Fibroblast of skin of left biceps (primary cell): ENCODE measurements at regions not wholly inside any gene's neighbourhood (a gene's known extent, or its start where the extent isn't known, plus 50 kb on each side); places are given as distances from the start of the nearest gene placed in this dataset.

Source experiments
- DNase-seq, 2 experiments: peaks; one replicate each; pipeline ENCODE4 v3.0.0-alpha.2; 2013; ENCODE audit warnings: low read depth in 2 of 2

DNA sequence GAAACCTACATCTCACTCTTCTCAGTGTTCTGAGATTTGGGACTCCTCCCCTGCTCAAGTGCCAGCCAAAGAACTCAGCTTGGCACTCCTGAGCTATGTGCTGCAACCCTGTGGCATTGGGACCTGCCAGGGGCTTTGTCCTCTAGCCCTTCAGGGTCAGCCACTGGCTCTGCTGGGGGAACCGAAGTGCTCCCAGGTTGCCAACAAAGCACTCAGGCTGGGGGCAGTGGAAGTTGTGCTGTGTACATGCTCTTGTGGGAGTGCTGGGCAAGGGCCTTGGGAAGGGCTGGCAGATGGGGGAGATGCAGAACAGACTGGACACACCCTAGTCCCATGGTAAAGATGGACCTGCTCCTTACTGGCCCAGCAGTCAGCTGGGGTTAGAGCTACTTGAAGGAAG, 498.6 kb downstream of the CAAP1 start:
- no peak for DNase-seq

DNA sequence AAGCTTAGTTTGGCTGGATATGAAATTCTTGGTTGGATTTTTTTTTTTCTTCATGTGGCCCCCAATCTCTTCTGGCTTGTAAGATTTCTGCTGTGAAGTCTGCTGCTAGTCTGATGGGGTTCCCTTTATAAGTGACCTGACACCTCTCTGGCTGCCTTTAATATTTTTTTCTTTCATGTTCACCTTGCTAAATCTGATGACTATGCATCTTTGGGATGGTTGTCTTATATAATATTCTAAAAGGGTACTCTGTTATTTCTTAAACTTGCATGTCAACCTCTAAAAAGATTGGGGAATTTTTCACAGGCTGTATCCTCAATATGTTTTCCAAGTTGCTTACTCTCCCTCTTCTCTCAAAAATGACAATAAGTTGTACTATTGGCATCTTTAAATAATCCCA, 500.0 kb downstream of the CAAP1 start:
- no peak for DNase-seq

DNA sequence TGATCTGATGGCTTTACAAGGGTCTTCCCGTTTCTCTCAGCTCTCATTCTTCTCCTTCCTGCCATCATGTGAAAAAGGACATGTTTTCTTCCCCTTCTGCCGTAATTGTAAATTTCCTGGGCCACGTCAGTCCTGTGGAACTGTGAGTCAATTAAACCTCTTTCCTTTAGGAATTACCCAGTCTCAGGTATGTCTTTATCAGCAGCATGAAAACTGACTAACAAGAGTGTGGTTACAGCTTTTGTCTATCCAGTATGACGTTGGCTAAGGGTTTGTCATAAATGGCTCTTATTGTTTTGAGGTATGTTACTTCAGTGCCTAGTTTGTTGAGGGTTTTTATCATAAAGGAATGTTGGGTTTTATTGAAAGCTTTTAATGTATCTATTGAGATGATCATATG, 501.6 kb downstream of the CAAP1 start:
- no peak for DNase-seq

DNA sequence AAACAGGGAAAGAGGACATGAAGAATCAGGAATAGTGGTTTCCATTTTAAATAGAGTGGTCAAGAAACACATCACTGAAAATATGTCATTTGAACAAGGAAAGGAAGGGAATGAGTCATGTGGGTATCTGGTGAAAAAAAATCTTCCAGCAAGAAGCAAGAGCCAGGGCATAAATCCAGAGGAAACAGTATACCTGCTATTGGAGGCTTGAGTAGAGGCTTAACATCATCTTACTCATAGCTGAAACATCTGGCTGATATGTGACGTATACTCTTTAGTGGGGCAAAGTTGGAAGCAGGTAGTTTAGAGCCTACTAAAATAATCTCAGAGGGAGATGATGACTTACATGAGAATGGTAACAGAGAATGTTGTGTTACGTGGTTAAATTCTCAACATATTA, 517.2 kb downstream of the CAAP1 start:
- DNase-seq = peak; percentile 4

DNA sequence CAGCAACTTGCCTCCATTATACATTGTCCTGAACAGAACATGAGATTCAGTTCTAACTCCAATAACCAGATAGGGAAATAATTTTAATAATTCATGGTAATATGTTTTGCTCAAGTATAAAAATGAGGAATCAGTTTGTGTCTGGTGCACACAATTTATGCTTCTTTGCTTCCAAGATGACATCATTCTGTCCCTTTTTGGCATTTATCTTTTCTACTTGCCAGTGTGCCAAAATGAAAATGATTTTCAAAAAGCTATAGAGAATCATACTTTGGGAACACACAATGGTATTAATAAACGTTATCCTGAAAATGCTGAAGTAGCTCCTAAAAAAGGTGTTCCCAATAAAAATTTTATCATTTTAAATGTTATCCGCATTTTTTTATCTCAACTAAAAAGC, 519.0 kb downstream of the CAAP1 start:
- no peak for DNase-seq

DNA sequence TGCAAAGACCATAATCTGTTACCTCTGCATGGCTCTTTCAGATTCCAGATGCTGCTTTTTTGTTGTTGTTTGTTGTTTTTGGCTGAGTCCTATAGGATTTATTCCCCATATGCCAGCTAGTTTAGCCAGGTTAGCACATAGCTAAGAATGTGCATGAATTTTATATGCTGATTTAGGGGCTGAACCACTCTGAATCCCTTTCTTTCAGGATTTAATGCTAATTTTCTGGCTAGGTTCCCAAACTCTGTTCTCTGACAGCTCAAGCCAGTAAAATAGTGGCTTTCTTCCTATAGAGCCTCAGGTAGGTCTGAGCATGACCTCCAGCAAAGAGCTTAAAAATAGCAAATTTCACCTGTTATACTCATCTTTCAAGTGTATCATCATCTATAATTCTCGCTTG, 521.4 kb downstream of the CAAP1 start:
- DNase-seq = no peak

DNA sequence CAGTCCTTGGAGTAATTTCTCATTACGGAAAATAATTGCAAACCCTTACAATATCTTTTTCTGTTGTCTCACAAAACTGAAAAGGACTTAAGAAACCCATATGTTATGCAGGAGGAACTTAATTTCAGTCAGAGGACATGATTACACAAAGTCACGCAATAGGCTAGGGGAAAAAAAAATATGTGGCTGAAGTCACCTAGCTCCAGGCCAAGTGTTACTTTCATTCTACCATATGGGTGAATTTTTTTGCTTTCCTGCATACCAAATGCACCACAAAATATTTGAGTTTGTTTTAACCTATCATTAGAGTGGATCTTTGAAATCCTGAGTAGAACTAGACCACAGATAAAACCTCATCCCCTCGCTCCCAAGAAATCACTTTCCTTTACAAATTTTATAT, 523.5 kb downstream of the CAAP1 start:
- DNase-seq = peak; percentile 1 to 6

DNA sequence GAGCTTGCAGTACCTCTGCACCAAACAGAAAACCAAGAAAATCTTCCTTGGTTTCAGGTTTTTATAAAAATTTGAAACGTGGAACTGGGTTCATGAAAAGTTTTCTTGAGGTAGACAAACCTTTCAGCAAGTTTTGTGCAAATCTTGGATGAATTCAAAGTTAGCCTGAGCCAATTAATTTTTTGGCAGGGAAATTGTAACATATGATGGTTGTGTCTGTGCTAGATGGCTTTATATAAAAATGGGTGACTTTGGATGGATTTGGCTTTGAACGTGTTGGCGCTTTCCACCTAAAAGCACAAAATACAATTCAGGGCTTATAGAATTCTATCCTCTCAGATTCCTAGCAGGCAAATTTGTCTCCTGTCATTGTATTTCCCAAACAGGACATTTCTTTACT, 524.4 kb downstream of the CAAP1 start:
- no peak for DNase-seq

DNA sequence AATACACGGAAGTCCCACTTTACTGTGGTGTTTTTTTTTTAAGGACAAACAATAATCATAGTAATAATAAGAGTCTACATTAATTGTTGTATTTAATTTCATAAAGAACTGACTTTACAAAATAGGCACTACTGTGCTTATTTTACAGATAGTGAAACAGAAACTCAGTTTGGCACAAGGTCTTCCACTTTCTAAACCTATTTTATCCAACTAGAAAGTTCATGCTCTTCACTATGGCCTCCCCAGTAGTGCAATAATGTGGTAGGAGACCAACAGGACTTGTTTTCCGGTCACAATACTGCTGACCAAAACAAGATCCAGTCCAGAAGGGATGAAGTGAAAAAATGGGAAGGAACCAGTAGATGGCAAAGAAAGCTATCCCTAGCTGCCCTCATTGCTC, 531.6 kb downstream of the CAAP1 start:
- no peak for DNase-seq

DNA sequence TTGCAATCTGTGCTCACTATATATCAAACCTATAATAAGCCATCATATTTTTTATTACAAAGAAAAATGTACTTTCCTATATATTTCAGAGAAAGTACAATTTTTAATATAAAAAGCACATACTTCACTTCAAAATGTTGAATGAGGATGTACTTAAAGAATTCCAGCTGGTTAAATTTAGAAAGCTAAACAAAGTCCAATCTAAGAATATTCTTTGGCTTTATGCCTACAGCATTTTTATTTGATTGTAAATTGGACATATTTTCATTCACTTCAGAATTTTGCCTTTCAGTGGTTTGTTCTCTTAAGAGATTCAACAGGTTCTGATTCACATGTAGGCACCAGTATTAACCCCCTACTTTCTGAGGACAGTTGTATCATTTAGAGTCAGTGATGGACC, 533.8 kb downstream of the CAAP1 start:
- DNase-seq = no peak

DNA sequence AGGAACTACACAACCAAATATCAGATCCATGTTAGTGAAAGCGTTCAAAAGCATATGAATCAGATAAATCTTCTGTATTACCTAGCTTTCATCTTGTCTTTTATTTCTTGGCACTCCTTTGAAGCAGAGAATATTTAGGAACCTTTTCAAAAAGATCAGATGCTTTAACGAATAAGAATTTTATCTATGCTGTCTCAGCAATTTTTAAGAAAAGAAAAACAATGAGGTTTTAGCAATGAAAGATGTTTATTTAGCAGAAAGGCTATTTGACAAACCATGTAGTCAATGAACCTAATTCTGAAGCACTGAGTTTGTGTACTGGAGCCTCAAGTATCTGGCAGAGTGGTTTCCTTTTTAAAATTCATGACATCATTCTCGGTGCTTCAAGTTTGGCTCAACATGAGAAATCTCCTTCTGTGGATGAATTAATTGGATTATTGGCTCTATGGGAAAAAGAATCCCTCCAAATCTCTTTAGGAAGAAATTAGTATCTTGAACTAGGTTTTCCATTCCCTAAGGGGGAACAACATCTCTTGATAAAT, 534.7 kb downstream of the CAAP1 start:
- DNase-seq = no peak

DNA sequence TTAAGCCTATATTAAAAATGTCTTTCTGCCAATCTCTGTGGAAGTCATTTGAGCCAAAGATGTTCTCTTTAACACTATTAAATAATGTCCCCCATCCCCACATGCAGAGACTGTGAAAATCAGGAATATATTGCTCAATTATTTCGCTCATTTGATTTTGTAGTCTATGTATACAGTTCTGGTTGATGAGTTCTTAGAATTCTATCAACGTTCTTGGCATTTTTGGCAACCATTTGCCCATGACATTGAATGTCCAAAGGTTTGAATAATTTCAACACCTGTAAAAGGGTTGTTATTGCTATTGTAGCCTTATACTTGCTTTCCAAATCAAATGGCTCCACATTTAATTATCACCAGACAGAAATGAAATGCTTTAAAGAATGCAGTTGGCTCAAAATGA, 536.1 kb downstream of the CAAP1 start:
- DNase-seq = no peak

DNA sequence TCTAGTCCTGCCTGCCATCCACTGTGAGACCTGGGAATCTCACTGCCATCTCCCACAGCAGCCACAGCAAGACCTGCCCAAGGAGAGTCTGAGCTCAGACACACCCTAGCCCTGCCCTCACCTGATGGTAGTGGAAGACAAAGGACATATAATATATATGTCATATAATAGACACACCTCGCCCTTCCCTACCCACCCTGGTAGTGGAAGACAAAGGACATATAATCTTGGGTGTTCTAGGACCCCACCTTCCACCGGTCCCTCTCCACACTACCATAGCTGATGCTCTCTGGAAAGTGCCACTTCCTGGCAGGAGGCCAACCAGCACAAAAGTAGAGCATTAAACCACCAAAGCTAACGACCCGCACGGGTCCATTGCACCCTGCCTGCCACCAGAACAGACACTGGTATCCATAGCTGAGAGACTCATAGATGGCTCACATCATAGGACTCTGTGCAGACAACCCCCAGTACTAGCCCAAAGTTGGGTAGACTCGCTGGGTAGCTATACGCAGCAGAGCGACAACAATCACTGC, 545.6 kb downstream of the CAAP1 start:
- DNase-seq = no peak

DNA sequence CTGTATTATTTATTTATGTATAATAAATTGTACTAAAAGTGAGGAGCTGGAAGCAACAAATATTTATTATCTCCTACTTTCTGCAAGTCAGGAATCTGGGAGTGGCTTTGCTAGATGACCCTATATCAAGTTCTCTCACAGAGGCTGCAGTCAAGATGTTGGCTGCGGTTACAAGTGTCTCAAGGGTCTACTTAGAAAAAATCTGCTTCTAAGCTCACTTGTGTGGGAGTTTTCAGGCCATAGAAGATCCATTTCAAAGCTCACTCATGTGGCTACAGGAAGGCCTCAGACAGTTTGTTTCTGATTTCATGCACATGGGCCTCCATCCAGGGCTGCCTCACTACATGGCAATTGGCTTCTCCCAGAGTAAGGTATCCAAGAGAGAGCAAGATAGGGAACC, 551.1 kb downstream of the CAAP1 start:
- peak in 1 of 2 experiments; percentile 13 for DNase-seq

DNA sequence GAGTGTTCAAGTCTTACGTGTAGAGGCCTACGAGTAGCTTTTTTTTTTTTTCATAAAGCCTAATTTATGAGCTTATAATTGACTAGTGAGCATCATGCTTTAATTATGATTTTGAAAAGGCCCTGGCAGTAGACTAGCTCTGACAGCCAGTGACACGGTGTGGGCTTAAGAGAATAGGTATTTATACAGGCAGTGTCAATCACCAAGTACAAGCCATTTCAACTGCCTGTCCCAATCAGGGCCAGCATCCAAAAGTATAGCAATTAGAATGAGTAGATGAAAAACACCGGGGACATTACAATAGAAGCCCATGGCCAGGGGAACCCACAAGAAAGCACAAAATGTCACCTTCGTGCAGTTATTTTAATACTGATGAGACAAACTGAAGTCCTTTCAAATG, 552.8 kb downstream of the CAAP1 start:
- no peak for DNase-seq

DNA sequence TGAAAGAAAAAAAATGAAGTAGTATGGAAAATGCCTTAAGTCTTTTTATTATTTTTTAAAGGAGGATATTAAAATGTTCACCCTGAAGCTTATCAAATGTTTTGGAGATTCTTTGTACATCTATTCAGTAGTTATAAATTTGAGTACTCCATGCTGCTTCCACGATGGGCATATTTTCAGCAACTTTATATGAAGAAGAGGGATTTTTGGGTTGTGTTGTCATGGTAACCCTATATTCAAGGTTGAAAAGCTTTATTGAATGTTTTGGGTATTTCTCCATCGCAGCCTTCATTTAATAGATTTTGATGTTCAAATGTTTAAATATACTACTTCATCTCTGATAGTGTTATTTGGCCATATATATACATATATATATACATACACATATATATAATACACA, 557.5 kb downstream of the CAAP1 start:
- DNase-seq = no peak

DNA sequence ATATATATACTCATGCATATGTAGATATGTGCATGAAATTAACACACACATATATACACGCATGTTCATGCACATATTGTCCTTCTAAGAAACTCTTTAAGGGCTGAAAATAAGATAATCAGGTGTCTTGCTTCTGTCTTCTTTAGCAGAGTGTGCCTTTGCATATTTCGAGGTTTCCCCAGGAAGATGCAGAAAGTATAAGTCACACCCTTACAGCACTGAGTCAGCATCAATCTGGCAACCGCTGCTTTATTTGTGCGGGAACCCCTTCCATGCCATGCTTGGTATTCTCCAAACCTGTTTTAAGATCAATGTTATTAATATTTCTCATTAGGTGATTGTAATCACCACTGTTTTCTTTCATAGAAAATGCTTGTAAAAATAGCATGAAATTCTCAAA, 557.9 kb downstream of the CAAP1 start:
- no peak for DNase-seq

DNA sequence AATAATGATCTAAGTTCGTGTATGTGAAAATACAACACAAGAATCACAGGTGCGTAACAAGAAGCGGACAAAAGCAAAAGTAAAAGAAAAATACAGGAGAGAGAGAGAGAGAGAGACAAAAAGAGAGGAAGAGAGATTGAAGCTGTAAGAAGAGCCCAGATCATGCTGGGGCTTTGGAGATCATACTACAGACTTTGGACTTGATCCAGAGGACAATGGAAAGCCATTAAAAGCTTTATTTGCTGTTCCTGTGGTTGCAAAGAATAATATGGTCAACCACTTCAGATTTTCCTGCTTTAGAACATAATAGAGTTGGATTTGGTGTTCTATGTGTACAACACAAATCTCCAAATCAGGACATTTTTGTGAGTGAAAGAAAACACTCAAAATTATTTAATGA, 561.4 kb downstream of the CAAP1 start:
- no peak for DNase-seq

DNA sequence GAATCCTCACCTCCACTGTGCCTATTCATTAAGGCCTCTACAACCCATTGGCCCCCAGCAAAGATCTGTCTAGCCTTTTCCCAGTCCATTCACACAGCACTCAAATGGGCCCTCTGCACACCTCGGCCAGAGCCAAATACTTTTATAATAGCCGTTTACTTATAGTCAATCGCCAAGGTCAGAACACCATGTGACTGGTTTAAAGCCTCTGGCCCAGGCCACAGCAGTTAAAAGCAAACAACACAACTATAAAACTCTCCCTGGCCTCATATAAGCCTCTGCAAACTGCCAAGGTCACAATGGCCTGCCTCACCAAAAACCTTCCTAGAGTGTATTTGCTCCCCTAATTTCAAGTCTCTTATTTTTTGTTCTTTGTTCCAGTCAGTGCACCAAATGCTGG, 562.6 kb downstream of the CAAP1 start:
- no peak for DNase-seq

DNA sequence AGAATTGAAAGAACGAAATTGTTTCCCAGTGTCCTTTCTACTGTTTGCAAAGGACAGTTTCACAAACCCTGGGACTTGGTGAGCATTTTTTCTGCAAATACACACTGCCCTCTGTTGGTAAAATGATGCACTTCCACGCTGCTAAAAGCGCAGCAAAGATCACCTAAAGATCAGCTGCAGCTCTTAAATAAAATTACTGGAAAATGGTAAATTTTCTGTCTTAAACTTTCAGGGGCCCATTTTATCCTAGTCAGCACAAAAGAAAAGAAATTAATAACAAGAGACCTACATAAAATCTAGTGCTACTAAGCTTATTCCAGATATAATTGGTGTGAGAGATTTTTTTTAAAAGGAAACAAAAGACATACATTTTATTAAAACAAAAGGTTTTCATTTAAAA, 566.0 kb downstream of the CAAP1 start:
- DNase-seq = peak; percentile 42 to 45

DNA sequence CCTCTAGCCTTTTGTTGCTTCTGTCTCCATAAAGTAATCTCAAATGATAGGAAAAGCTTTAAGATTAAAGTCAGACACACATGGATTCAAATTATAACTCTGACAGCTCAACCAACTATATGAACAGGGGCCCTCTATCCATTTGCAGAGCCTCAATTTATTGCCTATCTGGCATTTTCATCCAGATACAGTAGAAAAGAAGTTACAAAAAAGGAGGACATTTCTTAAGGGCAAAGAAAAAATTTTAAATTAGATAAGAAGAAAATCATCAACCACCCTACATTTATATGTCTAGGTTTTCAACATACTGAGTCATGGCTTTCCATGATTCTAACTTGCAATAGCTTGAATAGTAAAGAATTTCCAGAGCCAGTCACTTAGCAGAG, 567.2 kb downstream of the CAAP1 start:
- no peak for DNase-seq

DNA sequence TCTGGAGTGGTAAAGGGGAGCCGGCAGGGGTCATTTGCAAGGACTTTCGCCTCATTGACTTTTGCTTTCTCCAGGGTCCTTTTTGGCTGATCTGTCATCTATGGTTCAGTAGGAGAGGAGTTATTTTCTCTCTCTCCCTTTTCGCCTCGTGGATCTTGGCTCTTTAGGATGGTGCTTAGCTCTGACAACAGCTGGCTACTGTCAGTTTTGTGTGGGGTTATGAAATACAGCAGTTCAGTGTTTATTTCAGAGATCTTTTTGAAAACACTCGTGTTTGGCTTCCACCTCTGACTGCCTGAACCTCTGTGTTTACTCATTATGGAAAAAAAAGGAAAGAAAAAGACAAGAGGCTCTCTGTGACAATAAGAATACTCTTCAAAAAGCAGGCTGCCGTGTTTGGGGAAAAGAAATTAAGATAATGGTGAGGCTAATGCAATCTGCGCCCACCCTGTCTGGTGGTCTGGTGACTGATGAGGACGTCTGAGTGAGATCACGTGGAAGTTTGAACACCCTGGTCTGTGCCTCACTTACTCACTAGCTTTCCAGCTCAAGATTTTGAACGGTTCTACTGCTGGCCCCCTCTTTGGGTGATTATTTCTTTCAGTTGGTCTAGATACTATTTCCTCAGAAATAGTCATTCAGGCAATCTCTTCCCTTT, 567.7 kb downstream of the CAAP1 start:
- DNase-seq = no peak

DNA sequence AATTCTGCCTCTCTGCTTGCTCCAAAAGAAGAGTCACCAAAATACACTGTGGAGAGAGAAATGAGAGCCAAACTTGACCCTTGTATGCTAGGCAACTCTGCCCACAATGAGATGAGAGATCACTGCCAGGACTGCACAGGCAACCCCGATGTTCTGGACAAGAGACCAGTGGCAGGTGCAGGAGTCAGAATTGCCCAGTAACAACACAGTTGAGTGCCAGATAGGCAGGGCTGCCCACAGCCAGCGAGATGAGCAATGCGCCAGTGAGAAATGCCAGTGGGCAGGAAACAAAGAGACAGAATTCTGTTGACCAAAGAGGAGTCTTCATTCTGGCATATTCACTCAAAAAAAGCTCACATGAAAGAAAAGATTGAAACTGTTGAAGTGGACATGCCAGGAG, 570.7 kb downstream of the CAAP1 start:
- no peak for DNase-seq

DNA sequence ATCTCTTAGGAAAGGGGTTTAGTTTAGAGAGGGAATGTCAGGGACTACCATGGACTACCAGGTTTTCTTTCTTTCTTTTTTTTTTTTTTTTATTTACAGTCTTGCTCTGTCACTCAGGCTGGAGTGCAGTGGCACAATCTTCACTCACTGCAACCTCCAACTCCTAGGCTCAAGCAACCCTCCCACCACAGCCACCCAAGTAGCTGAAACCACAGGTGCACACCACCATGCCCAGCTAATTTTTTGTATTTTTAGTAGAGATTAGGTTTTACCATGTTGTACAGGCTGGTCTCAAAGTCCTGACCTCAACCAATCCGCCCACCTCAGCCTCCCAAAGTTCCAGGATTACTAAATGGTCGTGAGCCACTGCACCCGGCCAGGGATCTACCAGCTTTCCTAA, 572.7 kb downstream of the CAAP1 start:
- DNase-seq = no peak
